T-helper 17 cell (primary cell): ENCODE measurements at regions not wholly inside any gene's neighbourhood (a gene's known extent, or its start where the extent isn't known, plus 50 kb on each side); places are given as distances from the start of the nearest gene placed in this dataset.

Experiments
- ATAC-seq: fragments of 150-1000 bp; cut with Tn5 transposase; 2 replicates; pipeline ENCODE4 v1.10.0; 2021; ENCODE audit warnings: mild to moderate bottlenecking, moderate library complexity
- DNase-seq, 3 donors: peaks; one replicate each; pipeline versions ENCODE4 v3.0.0 to v3.0.0-alpha.2; 2020 to 2021
- H3K9me3 ChIP-seq: one replicate; pipeline ENCODE4 v1.7.0; 2013; ENCODE audit warnings: low read length, mild to moderate bottlenecking; ENCODE audit not compliant: control insufficient read depth, poor library complexity, severe bottlenecking
- H3K27ac Mint-ChIP-seq: one replicate; pipeline ENCODE4 v1.8.0; 2022; ENCODE audit warnings: mild to moderate bottlenecking, moderate library complexity, mixed read lengths
- H3K27me3 Mint-ChIP-seq: one replicate; pipeline ENCODE4 v1.8.0; 2022; ENCODE audit warnings: mixed read lengths
- H3K36me3 Mint-ChIP-seq: one replicate; pipeline ENCODE4 v1.8.0; 2022; ENCODE audit warnings: low read depth, mixed read lengths
- H3K4me1 Mint-ChIP-seq: one replicate; pipeline ENCODE4 v1.8.0; 2022; ENCODE audit warnings: mild to moderate bottlenecking, mixed read lengths
- H3K4me3 Mint-ChIP-seq: one replicate; pipeline ENCODE4 v1.8.0; 2022; ENCODE audit warnings: mild to moderate bottlenecking, moderate library complexity, mixed read lengths

GRCh38 chr1:9481048-9481447 lies 58.2 kb upstream of the SLC25A33 start:
- no peak overlapping the region for H3K4me3 Mint-ChIP-seq
- DNase-seq (no peak), ATAC-seq (no peak)
- no peaks in the 10 kb centered on the region for H3K4me1 Mint-ChIP-seq
- H3K36me3 Mint-ChIP-seq: no peaks in the 10 kb centered on the region
- peaks cover 19% of the 10 kb centered on the region for H3K27me3 Mint-ChIP-seq
- H3K27ac Mint-ChIP-seq: no peak overlapping the region
- no peaks in the 10 kb centered on the region for H3K9me3 ChIP-seq

DNA sequence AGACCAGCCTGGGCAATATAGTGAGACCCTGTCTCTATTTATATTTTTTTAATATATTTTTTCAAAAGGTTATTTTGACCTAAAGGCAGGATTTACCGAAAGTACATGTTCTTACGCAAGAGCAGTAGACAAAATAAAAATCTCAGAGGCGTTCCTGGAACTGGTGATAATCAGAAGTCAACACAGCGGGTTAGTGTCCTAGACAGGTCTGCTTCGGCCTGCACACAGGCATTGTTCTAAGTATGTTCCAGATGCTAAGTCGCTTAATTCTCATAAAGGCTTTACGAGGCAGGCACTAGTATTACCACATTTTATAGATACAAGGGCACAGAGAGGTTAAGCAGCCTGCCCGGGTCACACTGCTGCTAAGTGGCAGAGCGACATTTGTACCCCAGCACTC lies 56.9 kb upstream of the SLC25A33 start:
- DNase-seq (no peak), ATAC-seq (no peak)
- H3K27ac Mint-ChIP-seq: no peak overlapping the region
- H3K9me3 ChIP-seq: no peaks in the 10 kb centered on the region
- H3K4me3 Mint-ChIP-seq: no peak overlapping the region
- no peaks in the 10 kb centered on the region for H3K36me3 Mint-ChIP-seq
- peaks cover 26% of the 10 kb centered on the region for H3K27me3 Mint-ChIP-seq
- no peaks in the 10 kb centered on the region for H3K4me1 Mint-ChIP-seq

DNA sequence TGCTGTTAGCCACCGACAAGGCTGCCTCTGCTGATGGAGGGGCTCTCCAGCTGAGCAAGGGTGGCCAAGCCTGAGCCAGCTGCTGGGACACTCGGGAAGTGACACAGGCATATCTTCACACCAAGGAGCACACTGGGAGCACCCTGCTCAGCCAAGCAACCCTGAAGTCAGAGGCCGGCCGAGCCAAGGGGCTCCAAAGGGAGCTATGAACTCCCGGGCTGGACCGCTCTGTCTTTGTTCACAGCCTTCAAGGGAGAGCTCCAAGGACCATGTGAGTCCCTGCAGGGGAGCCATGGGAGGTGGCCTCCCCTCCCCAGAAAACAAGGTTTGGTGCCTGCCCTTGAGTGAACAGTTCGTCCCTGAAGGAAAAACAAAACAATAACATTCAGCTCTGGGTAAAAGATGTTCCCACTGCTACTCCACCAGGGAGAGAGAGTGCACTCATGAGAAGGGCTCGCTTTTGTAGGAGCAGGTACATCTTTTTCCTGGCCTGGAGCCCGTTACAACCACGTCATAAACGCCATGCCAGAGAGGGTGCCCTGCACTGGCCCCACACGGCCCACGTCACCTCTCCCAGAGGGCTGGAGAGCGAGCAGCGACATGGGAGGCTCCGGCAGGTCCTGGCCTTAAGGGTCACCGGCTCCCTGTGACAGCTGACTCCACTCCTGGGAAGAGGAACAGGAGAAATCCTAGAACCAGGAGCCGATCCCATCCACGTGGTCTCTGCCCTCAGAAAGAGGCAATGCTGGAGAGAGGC lies 56.3 kb upstream of the SLC25A33 start:
- Mint-ChIP-seq H3K27ac (no peak overlapping the region), H3K36me3 (no peaks in the 10 kb centered on the region), H3K27me3 (peaks cover 26% of the 10 kb centered on the region), H3K4me3 (no peak overlapping the region), H3K4me1 (no peaks in the 10 kb centered on the region)
- DNase-seq: no peak
- ATAC-seq: no peak
- no peaks in the 10 kb centered on the region for H3K9me3 ChIP-seq

DNA sequence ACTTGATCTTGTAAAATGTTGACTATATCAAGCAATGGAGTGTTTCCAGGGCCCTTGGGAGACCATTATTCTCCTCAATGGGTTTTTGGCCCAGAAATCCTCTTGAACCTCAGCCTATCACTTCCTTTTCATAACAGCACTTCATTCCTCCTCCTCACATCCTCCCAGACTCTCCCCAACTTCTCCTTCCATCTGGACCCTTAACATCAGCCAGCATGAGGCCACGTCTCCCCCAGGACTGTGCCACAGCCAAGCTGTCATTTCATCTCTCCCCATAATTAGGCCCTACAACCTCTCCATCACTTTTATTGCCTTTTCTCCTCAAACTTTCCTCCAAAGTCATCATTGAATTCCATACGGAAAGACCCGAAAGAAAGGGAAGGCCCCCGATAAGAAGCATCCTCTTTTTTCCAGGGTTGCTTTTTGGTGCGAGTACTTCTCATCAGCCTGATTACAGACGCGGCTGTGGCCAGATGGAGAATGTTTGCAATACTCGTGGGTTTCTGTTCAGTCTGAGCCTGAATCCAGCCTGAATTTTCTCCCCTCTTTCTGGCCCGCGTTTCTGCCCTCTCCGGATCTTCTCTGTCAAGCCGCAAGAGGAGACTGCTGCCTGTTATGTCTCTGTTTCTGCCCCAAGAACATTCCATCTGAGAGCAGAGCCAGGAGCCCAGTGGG lies 52.7 kb upstream of the SLC25A33 start:
- Mint-ChIP-seq H3K4me1 (peaks cover 3% of the 10 kb centered on the region), H3K36me3 (no peaks in the 10 kb centered on the region), H3K27ac (no peak overlapping the region), H3K27me3 (peaks cover 19% of the 10 kb centered on the region), H3K4me3 (no peak overlapping the region)
- DNase-seq: no peak
- ATAC-seq: no peak
- no peaks in the 10 kb centered on the region for H3K9me3 ChIP-seq
